Gastroesophageal sphincter (tissue), 4 donors: ENCODE measurements at regions not wholly inside any gene's neighbourhood (a gene's known extent, or its start where the extent isn't known, plus 50 kb on each side); places are given as distances from the start of the nearest gene placed in this dataset.

ENCODE experiments used
- ATAC-seq: fragments of 150-250 bp; one replicate; pipeline ENCODE4 v1.9.1; 2016; ENCODE audit warnings: mild to moderate bottlenecking, moderate library complexity
- H3K27ac ChIP-seq, 4 donors: fragments of 200-600 bp; sonication (generic) in 3 of 4; 1 replicate in 3 of 4; 2 replicates in 1 of 4; pipeline ENCODE4 v1.5.1; 2016 to 2019
- H3K27me3 ChIP-seq: fragments of 200-600 bp; sonication (generic); one replicate; pipeline ENCODE4 v1.5.1; 2019
- H3K36me3 ChIP-seq, 2 donors: fragments of 200-600 bp; sonication (generic); one replicate each; pipeline ENCODE4 v1.5.1; 2019; ENCODE audit warnings: control low read depth in 1 of 2
- H3K4me1 ChIP-seq, 3 donors: fragments of 200-600 bp; sonication (generic); 1 replicate in 2 of 3; 2 replicates in 1 of 3; pipeline ENCODE4 v1.5.1; 2016 to 2019; ENCODE audit warnings: control low read depth in 2 of 3
- H3K4me3 ChIP-seq, 2 donors: fragments of 200-600 bp; sonication (generic); one replicate each; pipeline ENCODE4 v1.5.1; 2019; ENCODE audit warnings: mild to moderate bottlenecking in 1 of 2, moderate library complexity in 1 of 2
- H3K9me3 ChIP-seq, 3 donors: fragments of 200-600 bp; sonication (generic); one replicate each; pipeline ENCODE4 v1.5.1; 2017 to 2019; ENCODE audit warnings: control low read depth in 2 of 3
- EP300 ChIP-seq: sonication (generic); formaldehyde crosslinking; IDR thresholded peaks from one replicate; pipeline ENCODE4 v1.6.1; 2017; ENCODE audit warnings: antibody characterized with exemption, mild to moderate bottlenecking
- POLR2A ChIP-seq, 2 donors: fragments of 450-650 bp; IDR thresholded peaks; one replicate each; pipeline ENCODE4 v1.6.1; 2017; ENCODE audit warnings: antibody characterized with exemption in 2 of 2, mild to moderate bottlenecking in 2 of 2, moderate library complexity in 1 of 2
- POLR2AphosphoS5 ChIP-seq: sonication (generic); formaldehyde crosslinking; IDR thresholded peaks from one replicate; pipeline ENCODE4 v1.6.1; 2017; ENCODE audit warnings: antibody characterized with exemption
- WGBS, 2 donors: methylation state at CpG; one replicate each; pipeline ENCODE4 v1.1.5; 2018; ENCODE audit warnings: low coverage in 1 of 2; 5-methylcytosine and 5-hydroxymethylcytosine counted together
- TF ChIP-seq, protein P1 (sequence below), 4 experiments: fragments of 200-600 bp in 2 of 4; fragments of 450-650 bp in 2 of 4; sonication (generic) in 1 of 4; IDR thresholded peaks; one replicate each; pipeline ENCODE4 v1.5.1; 2017 to 2019; ENCODE audit warnings: antibody characterized with exemption in 4 of 4, mild to moderate bottlenecking in 2 of 4, moderate library complexity in 2 of 4

DNA sequence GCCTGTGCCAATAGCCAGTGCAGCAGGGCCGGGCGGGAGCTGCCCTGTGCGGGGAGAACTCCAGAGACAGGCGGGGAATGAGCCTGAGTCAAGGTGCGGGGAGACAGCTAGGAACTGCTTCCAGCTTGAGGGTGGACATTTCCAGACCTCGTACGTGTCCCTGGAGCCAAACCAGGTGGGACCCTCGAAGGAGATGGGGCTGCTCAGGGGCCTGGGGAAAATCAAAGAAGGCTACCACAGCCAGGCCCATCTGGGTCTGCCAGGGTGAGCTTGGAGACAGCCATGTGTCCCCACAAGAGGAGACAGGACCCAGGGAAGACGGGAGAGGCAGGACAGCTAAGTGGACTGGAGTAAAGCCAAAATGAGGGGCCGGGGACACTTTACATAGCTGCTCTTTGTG is 504.9 kb upstream of the MGMT start:
- no peaks in the 10 kb centered on the region for H3K36me3 ChIP-seq
- TF ChIP-seq EP300, result no peak
- TF ChIP-seq, protein P1, sequence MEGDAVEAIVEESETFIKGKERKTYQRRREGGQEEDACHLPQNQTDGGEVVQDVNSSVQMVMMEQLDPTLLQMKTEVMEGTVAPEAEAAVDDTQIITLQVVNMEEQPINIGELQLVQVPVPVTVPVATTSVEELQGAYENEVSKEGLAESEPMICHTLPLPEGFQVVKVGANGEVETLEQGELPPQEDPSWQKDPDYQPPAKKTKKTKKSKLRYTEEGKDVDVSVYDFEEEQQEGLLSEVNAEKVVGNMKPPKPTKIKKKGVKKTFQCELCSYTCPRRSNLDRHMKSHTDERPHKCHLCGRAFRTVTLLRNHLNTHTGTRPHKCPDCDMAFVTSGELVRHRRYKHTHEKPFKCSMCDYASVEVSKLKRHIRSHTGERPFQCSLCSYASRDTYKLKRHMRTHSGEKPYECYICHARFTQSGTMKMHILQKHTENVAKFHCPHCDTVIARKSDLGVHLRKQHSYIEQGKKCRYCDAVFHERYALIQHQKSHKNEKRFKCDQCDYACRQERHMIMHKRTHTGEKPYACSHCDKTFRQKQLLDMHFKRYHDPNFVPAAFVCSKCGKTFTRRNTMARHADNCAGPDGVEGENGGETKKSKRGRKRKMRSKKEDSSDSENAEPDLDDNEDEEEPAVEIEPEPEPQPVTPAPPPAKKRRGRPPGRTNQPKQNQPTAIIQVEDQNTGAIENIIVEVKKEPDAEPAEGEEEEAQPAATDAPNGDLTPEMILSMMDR (IDR thresholded peaks at IDR 0.05), result no peak
- TF ChIP-seq POLR2AphosphoS5, result no peak
- no peak for TF ChIP-seq POLR2A (IDR thresholded peaks at IDR 0.05)
- WGBS, 2 donors, result 67 to 76% methylated on average over 2 of the region's 10 CpGs
- H3K9me3 ChIP-seq, result no peaks in the 10 kb centered on the region
- ATAC-seq, result no peak
- H3K27me3 ChIP-seq, result peaks cover 29% of the 10 kb centered on the region
- H3K27ac ChIP-seq, result no peak overlapping the region
- H3K4me1 ChIP-seq, result no peaks in the 10 kb centered on the region
- H3K4me3 ChIP-seq, result no peak overlapping the region

DNA sequence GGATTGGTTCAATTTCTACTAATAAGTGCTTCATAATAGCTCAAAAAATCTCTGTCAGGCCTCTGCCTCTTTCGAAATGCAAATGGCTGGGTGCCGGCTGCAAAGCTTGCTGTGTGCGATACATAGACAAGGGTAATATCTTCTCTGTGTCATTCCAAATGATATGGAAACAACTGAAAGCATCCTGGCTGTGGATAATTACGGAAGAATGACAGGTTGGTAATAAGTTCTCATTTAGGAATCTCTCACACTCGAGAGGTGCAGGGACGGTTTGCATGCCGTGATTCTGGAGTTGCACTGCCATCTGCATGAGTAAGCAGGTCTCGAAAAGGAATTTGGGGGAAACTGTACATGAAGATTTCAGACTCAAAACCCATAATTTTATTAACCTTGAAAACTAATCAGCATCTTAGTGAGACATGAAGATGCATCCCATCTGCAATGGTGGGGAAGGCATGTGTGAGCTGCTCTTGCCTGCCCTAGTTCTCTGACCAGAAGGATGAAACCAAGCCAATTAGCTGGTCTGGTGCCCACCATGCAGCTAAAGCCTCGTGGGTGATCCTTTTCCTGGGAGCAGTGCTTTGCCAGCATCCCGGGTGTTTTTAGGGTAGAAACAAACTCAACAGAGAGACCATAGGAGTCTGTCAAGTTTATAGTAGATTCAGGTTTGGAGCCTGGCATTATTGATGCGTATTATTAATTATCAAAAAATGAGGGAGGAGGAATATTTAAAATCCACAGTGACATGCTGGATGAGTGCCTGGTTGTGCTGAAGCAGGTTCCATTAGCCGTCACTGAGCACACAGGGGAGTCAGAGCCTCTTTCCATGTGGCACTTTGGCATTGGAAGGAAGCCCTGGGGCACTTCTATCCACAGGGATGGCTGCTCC is 503.6 kb upstream of the MGMT start:
- no peak for ATAC-seq
- Histone ChIP-seq H3K27ac (no peak overlapping the region), H3K4me3 (no peak overlapping the region), H3K27me3 (peaks cover 29% of the 10 kb centered on the region), H3K36me3 (no peaks in the 10 kb centered on the region), H3K9me3 (no peaks in the 10 kb centered on the region), H3K4me1 (no peaks in the 10 kb centered on the region)
- 83 to 90% methylated on average over 9 to 11 of the region's 12 CpGs for WGBS, 2 donors
- TF ChIP-seq POLR2A (IDR thresholded peaks at IDR 0.05) (no peak), EP300 (no peak), POLR2AphosphoS5 (no peak)
- TF ChIP-seq, protein P1 (IDR thresholded peaks at IDR 0.05), result no peak

DNA sequence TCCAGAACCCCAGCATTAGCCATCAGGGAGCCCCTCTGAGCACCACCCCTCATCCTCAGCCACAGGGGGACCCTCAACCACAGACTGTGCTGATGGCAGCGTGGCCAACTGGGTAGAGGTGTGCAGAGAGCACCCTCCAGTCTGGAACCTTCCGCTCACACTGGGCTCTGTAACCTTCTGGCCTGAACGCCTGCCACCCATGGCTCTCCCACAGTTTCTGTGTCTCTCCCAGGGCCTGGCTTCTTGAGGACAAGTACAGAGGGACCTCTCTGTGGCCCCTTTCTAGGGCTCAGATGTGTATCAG is 503.0 kb upstream of the MGMT start:
- TF ChIP-seq, protein P1 (IDR thresholded peaks at IDR 0.05), result no peak
- TF ChIP-seq EP300 (no peak), POLR2AphosphoS5 (no peak)
- Histone ChIP-seq H3K36me3 (no peaks in the 10 kb centered on the region), H3K4me3 (no peak overlapping the region), H3K4me1 (no peaks in the 10 kb centered on the region), H3K27me3 (peaks cover 28% of the 10 kb centered on the region), H3K9me3 (no peaks in the 10 kb centered on the region), H3K27ac (no peak overlapping the region)
- ATAC-seq, result no peak
- WGBS, 2 donors, result 49% methylated on average over 3 of the region's 3 CpGs; no CpG with 5 or more reads in 1 of the 2 donors

DNA sequence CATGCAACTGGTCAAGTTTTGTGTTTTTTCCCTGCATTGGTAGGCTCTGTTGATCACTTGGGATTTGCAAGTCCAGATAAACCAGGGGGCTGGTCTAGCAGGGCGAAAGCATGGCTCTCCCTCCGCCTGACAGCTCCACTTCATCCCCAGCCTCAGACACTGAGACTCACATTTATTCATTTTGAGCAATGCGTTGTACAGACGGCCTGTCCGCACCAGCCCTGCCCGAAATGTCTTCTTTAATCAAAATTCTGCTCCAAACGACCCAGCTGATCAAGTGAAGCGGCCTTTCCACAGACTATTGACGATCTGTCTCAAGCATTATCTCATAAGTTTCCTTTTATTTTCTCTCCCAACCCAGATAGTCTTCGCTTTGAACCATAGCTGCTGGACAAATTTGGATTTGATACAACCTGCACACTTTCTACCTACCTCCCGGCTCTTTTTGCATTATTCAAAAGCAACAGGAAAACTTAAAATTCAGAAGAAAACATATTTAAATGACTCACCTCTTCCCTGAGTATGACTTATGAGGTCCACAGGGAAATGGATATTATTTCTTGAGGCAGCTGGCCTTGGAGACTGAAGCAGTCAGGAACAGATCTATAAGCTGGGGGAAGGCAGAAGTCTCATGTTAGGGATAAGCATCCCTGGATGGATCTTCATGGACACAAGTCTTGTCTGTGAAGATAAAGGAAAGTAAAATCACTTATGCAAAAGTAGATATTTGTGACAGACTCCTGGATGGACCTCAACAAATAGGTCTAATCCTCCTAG is 498.9 kb upstream of the MGMT start:
- Histone ChIP-seq H3K27ac (no peak overlapping the region), H3K9me3 (no peaks in the 10 kb centered on the region), H3K36me3 (no peaks in the 10 kb centered on the region), H3K4me1 (no peaks in the 10 kb centered on the region), H3K4me3 (no peak overlapping the region), H3K27me3 (peaks cover 16% of the 10 kb centered on the region)
- TF ChIP-seq EP300, result no peak
- no peak for TF ChIP-seq POLR2A (IDR thresholded peaks at IDR 0.05)
- TF ChIP-seq POLR2AphosphoS5, result no peak
- TF ChIP-seq, protein P1 (IDR thresholded peaks at IDR 0.05), result no peak
- ATAC-seq, result no peak
- 77 to 83% methylated on average over 9 to 11 of the region's 11 CpGs for WGBS, 2 donors
